ENCODE measurements at regions not wholly inside any gene's neighbourhood (a gene's known extent, or its start where the extent isn't known, plus 50 kb on each side); places are given as distances from the start of the nearest gene placed in this dataset.

GRCh38 chr15:96672629-96673028 is 342.1 kb downstream of the NR2F2 start:
- DNase-seq (ENCODE audit: low read depth in 2 of 2) = no peak

- DNase-seq (ENCODE audit: low read depth in 2 of 2) = no peak
These were observed 347.9 kb downstream of the NR2F2 start for GRCh38 chr15:96678386-96678785.

GRCh38 chr15:96687388-96688107 is 357.0 kb downstream of the NR2F2 start:
- DNase-seq (ENCODE audit: low read depth in 2 of 2) = no peak

GRCh38 chr15:96690733-96691132 is 360.2 kb downstream of the NR2F2 start:
- no peak for DNase-seq (ENCODE audit: low read depth in 2 of 2)

- no peak for DNase-seq (ENCODE audit: low read depth in 2 of 2)
These were observed 362.3 kb downstream of the NR2F2 start for GRCh38 chr15:96692826-96693225.

GRCh38 chr15:96693515-96693914 is 363.0 kb downstream of the NR2F2 start:
- DNase-seq (ENCODE audit: low read depth in 2 of 2) = no peak

GRCh38 chr15:96693990-96694517 is 363.6 kb downstream of the NR2F2 start:
- DNase-seq (ENCODE audit: low read depth in 2 of 2) = no peak

- no peak for DNase-seq (ENCODE audit: low read depth in 2 of 2)
These were observed 364.9 kb downstream of the NR2F2 start for GRCh38 chr15:96695426-96695825.

GRCh38 chr15:96699871-96700401 is 369.4 kb downstream of the NR2F2 start:
- no peak for DNase-seq (ENCODE audit: low read depth in 2 of 2)

GRCh38 chr15:96700555-96700954 is 370.1 kb downstream of the NR2F2 start:
- no peak for DNase-seq (ENCODE audit: low read depth in 2 of 2)

- no peak for DNase-seq (ENCODE audit: low read depth in 2 of 2)
These were observed 370.9 kb downstream of the NR2F2 start for GRCh38 chr15:96701443-96701842.

- no peak for DNase-seq (ENCODE audit: low read depth in 2 of 2)
These were observed 371.4 kb downstream of the NR2F2 start for GRCh38 chr15:96701877-96702276.

- no peak for DNase-seq (ENCODE audit: low read depth in 2 of 2)
These were observed 372.1 kb downstream of the NR2F2 start for GRCh38 chr15:96702589-96702988.

- DNase-seq (ENCODE audit: low read depth in 2 of 2) = no peak
These were observed 372.6 kb downstream of the NR2F2 start for GRCh38 chr15:96703091-96703490.

- DNase-seq (ENCODE audit: low read depth in 2 of 2) = no peak
These were observed 373.5 kb downstream of the NR2F2 start for GRCh38 chr15:96703794-96704550.

- no peak for DNase-seq (ENCODE audit: low read depth in 2 of 2)
These were observed 385.6 kb downstream of the NR2F2 start for GRCh38 chr15:96716075-96716474.

- no peak for DNase-seq (ENCODE audit: low read depth in 2 of 2)
These were observed 386.0 kb downstream of the NR2F2 start for GRCh38 chr15:96716478-96716877.

- DNase-seq (ENCODE audit: low read depth in 2 of 2) = no peak
These were observed 389.8 kb downstream of the NR2F2 start for GRCh38 chr15:96720251-96720650.

- DNase-seq (ENCODE audit: low read depth in 2 of 2) = no peak
These were observed 390.2 kb downstream of the NR2F2 start for GRCh38 chr15:96720656-96721055.

- DNase-seq (ENCODE audit: low read depth in 2 of 2) = no peak
These were observed 398.1 kb downstream of the NR2F2 start for GRCh38 chr15:96728591-96728990.

- no peak for DNase-seq (ENCODE audit: low read depth in 2 of 2)
These were observed 402.2 kb downstream of the NR2F2 start for GRCh38 chr15:96732704-96733103.

- DNase-seq (ENCODE audit: low read depth in 2 of 2) = no peak
These were observed 403.2 kb downstream of the NR2F2 start for GRCh38 chr15:96733721-96734120.
